Keratinocyte (primary cell): ENCODE measurements at regions not wholly inside any gene's neighbourhood (a gene's known extent, or its start where the extent isn't known, plus 50 kb on each side); places are given as distances from the start of the nearest gene placed in this dataset.

Source experiments
- DNase-seq: peaks from one replicate; pipeline ENCODE4 v3.0.0-alpha.2; 2011; ENCODE audit warnings: low read depth, missing footprints, low spot score
- FAIRE-seq: peaks from 2 replicates; lab custom pipeline; 2011; peaks lifted over from hg19 to GRCh38; lab: Jason Lieb, UNC
- H2AFZ ChIP-seq: 2 replicates; pipeline ENCODE4 v1.6.0; 2012; ENCODE audit warnings: low read length, control low read depth, inconsistent platforms; ENCODE audit not compliant: control insufficient read depth
- H3K27ac ChIP-seq: 2 replicates; pipeline ENCODE4 v1.5.1; 2011; ENCODE audit warnings: low read length; ENCODE audit not compliant: control insufficient read depth, insufficient read depth
- H3K27me3 ChIP-seq: 3 replicates; pipeline ENCODE4 v1.6.0; 2011; ENCODE audit warnings: low read length; ENCODE audit not compliant: control insufficient read depth, insufficient read depth; ENCODE audit errors: extremely low read depth
- H3K36me3 ChIP-seq, 2 experiments: 2 replicates in 1 of 2; 3 replicates in 1 of 2; pipeline ENCODE4 v1.5.1; 2011; ENCODE audit warnings: low read length in 2 of 2, mild to moderate bottlenecking in 1 of 2; ENCODE audit not compliant: control insufficient read depth in 2 of 2, insufficient read depth in 2 of 2; ENCODE audit errors: extremely low read depth in 1 of 2
- H3K4me1 ChIP-seq: 3 replicates; pipeline ENCODE4 v1.5.1; 2011; ENCODE audit warnings: low read length; ENCODE audit not compliant: control insufficient read depth, insufficient read depth; ENCODE audit errors: extremely low read depth
- H3K4me2 ChIP-seq: 3 replicates; pipeline ENCODE4 v1.6.0; 2011; ENCODE audit warnings: low read depth, low read length; ENCODE audit not compliant: control insufficient read depth, insufficient read depth; ENCODE audit errors: extremely low read depth
- H3K4me3 ChIP-seq, 3 experiments: fragments of 200-600 bp in 1 of 3; sonication (generic) in 1 of 3; 2 replicates in 2 of 3; 3 replicates in 1 of 3; pipeline ENCODE4 v1.5.1; 2011 to 2016; ENCODE audit warnings: low read length in 3 of 3, mild to moderate bottlenecking in 3 of 3, control low read depth in 2 of 3, inconsistent platforms in 1 of 3, low read depth in 1 of 3, mixed read lengths in 1 of 3, mixed run types in 1 of 3, moderate library complexity in 1 of 3; ENCODE audit not compliant: control insufficient read depth in 2 of 3, insufficient read depth in 2 of 3; ENCODE audit errors: extremely low read depth in 1 of 3
- H3K79me2 ChIP-seq: 2 replicates; pipeline ENCODE4 v1.6.0; 2012; ENCODE audit warnings: low read length; ENCODE audit not compliant: control insufficient read depth, insufficient read depth
- H3K9ac ChIP-seq: 3 replicates; pipeline ENCODE4 v1.6.0; 2011; ENCODE audit warnings: low read length; ENCODE audit not compliant: control insufficient read depth, insufficient read depth; ENCODE audit errors: extremely low read depth
- H3K9me1 ChIP-seq: 3 replicates; pipeline ENCODE4 v1.6.0; 2011; ENCODE audit warnings: low read length; ENCODE audit not compliant: control insufficient read depth, insufficient read depth; ENCODE audit errors: extremely low read depth
- H3K9me3 ChIP-seq: 2 replicates; pipeline ENCODE4 v1.5.1; 2012; ENCODE audit warnings: low read depth, low read length; ENCODE audit not compliant: control insufficient read depth
- H4K20me1 ChIP-seq: 3 replicates; pipeline ENCODE4 v1.6.0; 2011; ENCODE audit warnings: low read length; ENCODE audit not compliant: control insufficient read depth, insufficient read depth; ENCODE audit errors: extremely low read depth
- CTCF ChIP-seq, 3 experiments: IDR thresholded peaks in 1 of 3; conservative IDR thresholded peaks in 1 of 3; optimal IDR thresholded peaks in 1 of 3; 2 replicates in 2 of 3; 3 replicates in 1 of 3; pipeline versions ENCODE3 to v1.5.1; 2011; ENCODE audit warnings: low read length in 3 of 3, mild to moderate bottlenecking in 3 of 3, moderate library complexity in 2 of 3, control low read depth in 1 of 3, inconsistent platforms in 1 of 3; ENCODE audit not compliant: insufficient read depth in 2 of 3; ENCODE audit errors: extremely low read depth in 1 of 3
- EZH2 ChIP-seq: IDR thresholded peaks from one replicate; pipeline ENCODE4 v1.6.1; 2012; ENCODE audit warnings: inconsistent platforms, mild to moderate bottlenecking, low read length, moderate library complexity
- dilution Hi-C: fragments of 300-500 bp; cut with MboI; formaldehyde crosslinking; loops from one replicate; pipeline ENCODE4 v1.7.0; 2020; ENCODE audit warnings: low sequenced_read_pairs; ENCODE audit not compliant: extremely low pct_ligation_motif_present

GRCh38 chr1:67980028-67980427 lies 70.4 kb downstream of the DIRAS3 start:
- dilution Hi-C loops: no loop called here
- H3K4me2 ChIP-seq: no peak overlapping the region

GRCh38 chr1:67979532-67979931 lies 70.9 kb downstream of the DIRAS3 start:
- H3K4me3 ChIP-seq: no peak overlapping the region
- H3K27me3 ChIP-seq: no peaks in the 10 kb centered on the region
- H3K27ac ChIP-seq: no peak overlapping the region
- H3K4me2 ChIP-seq: no peak overlapping the region
- dilution Hi-C loops: no loop called here
- TF ChIP-seq EZH2: no peak
- TF ChIP-seq CTCF (optimal IDR thresholded peaks at IDR 0.05 in 1 of 3, IDR thresholded peaks at IDR 0.05 in 1 of 3, conservative IDR thresholded peaks at IDR 0.05 in 1 of 3; ENCODE audit: extremely low read depth in 1 of 3, insufficient read depth in 2 of 3, low read length in 3 of 3): no peak
- no peaks in the 10 kb centered on the region for H4K20me1 ChIP-seq
- no peaks in the 10 kb centered on the region for H3K9me1 ChIP-seq
- FAIRE-seq (no peak), DNase-seq (no peak)
- no peak overlapping the region for H3K9ac ChIP-seq
- H2AFZ ChIP-seq: no peak overlapping the region
- no peaks in the 10 kb centered on the region for H3K79me2 ChIP-seq
- H3K9me3 ChIP-seq: no peaks in the 10 kb centered on the region
- no peaks in the 10 kb centered on the region for H3K4me1 ChIP-seq
- no peaks in the 10 kb centered on the region for H3K36me3 ChIP-seq

More at GRCh38 chr1:67980028-67980427, 70.4 kb downstream of the DIRAS3 start:
- Histone ChIP-seq H3K9ac (no peak overlapping the region), H3K9me1 (no peaks in the 10 kb centered on the region), H3K9me3 (no peaks in the 10 kb centered on the region), H2AFZ (no peak overlapping the region), H4K20me1 (no peaks in the 10 kb centered on the region), H3K4me3 (no peak overlapping the region), H3K4me1 (no peaks in the 10 kb centered on the region), H3K27me3 (no peaks in the 10 kb centered on the region), H3K79me2 (no peaks in the 10 kb centered on the region), H3K27ac (no peak overlapping the region), H3K36me3 (no peaks in the 10 kb centered on the region)
- no peak for DNase-seq
- no peak for FAIRE-seq
- TF ChIP-seq EZH2 (no peak), CTCF (optimal IDR thresholded peaks at IDR 0.05 in 1 of 3, IDR thresholded peaks at IDR 0.05 in 1 of 3, conservative IDR thresholded peaks at IDR 0.05 in 1 of 3; ENCODE audit: extremely low read depth in 1 of 3, insufficient read depth in 2 of 3, low read length in 3 of 3) (no peak)
